GM12801 (cell line): ENCODE measurements at regions not wholly inside any gene's neighbourhood (a gene's known extent, or its start where the extent isn't known, plus 50 kb on each side); places are given as distances from the start of the nearest gene placed in this dataset.

Source experiments
- TF ChIP-seq, protein P1 (sequence below): IDR thresholded peaks from one replicate; pipeline ENCODE4 v1.5.1; 2011; ENCODE audit warnings: control low read depth; ENCODE audit not compliant: insufficient read length; ENCODE audit errors: extremely low read depth

DNA sequence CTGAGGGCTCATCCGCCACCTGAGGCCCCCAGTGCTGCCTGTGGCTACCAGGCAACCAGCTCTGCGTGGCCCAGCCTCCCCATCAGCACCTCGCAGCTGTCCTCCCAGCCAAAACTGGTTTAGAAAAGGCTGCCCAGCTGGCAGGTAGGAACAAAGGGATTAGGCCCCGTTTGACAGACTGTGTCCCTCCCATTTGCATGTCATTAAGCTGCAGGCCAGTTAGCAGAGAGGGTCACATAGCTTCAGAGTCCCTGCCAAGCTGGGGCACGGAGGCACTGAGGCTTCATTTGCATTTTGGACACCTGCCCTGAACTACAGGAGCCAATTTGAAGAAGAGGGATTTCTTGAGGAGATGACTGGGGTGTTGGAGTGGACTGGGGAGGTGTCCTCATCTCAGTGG, 177.9 kb downstream of the TLE3 start:
- TF ChIP-seq, protein P1, sequence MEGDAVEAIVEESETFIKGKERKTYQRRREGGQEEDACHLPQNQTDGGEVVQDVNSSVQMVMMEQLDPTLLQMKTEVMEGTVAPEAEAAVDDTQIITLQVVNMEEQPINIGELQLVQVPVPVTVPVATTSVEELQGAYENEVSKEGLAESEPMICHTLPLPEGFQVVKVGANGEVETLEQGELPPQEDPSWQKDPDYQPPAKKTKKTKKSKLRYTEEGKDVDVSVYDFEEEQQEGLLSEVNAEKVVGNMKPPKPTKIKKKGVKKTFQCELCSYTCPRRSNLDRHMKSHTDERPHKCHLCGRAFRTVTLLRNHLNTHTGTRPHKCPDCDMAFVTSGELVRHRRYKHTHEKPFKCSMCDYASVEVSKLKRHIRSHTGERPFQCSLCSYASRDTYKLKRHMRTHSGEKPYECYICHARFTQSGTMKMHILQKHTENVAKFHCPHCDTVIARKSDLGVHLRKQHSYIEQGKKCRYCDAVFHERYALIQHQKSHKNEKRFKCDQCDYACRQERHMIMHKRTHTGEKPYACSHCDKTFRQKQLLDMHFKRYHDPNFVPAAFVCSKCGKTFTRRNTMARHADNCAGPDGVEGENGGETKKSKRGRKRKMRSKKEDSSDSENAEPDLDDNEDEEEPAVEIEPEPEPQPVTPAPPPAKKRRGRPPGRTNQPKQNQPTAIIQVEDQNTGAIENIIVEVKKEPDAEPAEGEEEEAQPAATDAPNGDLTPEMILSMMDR, result no peak

DNA sequence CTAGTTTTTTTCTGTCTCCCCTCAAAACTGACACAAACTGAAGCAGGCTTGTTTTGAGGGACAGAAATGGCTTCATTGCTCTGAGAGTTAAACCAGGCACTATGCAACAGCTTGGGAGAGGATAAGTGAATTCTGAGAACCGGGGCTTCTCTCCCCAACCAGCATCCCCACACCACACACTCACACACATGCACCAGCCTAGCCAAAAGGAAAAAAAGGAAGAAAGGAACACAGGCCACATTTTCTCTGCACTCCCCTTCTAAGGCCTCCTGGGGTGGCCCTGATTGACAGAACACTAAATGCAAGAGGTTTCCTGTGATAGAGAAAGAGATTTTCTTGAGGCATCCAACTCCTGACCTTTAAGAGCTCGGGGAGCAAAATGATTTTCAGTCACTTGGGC, 177.5 kb downstream of the TLE3 start:
- TF ChIP-seq, protein P1, result no peak

DNA sequence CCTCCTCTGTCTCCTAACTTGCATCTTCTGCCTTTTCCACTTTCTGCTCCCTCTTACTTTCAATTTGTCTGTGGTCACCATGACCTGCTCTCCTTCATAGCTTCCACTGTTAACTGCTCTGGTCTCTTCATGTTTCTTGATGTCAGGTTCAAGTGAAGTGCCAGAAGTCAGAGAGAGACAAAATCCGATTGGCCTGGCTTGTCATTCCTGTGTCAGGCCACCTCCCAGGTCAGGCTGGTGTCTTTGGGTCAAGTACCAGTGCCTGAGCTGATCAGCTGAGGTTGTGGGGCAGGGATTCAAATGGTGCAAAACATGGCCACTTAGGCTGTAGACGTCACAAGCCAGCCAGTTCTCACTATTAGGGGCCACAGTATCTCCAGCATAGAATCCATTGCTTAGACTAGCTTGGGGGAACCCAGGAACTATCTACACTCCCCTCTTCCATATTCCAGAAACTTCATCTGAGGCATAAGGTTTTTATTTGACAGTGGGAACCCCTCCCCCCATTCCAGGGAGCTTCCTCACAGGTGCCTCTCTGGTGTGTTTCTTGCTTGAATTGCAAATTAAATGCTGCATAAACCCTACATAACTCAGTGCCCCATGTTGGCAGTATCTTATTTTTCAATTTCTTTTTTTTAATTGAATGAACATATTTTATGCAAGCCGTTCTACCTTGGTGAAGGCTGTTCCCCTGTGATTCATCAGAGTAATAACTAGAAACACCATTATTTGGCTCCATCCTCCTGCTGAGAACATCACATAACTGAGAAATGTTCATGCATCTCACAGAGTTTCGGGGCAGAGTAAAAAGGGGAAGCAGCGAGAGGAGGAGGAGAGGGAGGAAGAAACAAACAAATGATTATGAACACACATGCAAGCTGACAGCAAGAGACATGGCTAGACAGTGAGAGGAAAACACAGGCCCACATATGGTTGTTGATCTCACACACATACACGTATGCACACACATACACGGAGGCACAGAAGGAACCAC, 175.8 kb downstream of the TLE3 start:
- TF ChIP-seq, protein P1, result no peak

DNA sequence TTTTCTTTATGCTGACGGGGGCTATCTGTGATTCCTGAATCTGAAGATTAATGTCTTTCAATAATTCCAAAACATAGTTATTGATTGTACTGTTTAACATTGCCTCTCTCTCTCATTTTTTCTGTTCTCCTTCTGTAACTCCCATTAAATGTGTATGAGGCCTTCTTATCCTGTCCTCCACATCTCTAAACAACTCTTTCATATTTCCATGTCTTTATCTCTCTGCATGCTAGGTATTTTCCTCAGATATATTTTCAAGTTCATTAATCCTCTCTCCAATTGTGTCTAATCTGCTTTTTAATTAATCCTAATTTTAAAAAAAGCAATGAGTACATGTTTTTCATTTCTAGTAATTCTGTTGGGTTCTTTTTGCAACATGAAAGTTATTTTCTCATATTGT, 173.2 kb downstream of the TLE3 start:
- TF ChIP-seq, protein P1, result no peak

DNA sequence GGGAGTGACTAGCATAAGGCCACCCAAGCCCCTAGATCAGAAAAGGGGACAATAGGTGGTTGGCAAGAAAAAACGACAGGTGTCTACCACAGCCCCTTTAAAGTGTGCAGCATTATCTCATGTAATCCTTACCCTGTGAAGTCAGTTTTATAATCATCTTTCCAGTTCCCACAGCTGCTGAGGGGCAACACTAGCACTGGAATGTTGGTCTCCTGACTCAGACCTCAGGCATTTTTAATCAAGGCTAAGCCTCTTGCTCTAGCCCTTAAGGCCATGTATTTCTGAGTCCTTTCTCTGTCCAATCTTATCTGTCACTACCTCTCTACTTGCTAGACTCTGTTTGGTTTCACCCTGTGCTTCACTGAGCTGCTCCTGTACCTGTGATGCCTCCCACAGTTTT, 171.7 kb downstream of the TLE3 start:
- TF ChIP-seq, protein P1, result no peak

DNA sequence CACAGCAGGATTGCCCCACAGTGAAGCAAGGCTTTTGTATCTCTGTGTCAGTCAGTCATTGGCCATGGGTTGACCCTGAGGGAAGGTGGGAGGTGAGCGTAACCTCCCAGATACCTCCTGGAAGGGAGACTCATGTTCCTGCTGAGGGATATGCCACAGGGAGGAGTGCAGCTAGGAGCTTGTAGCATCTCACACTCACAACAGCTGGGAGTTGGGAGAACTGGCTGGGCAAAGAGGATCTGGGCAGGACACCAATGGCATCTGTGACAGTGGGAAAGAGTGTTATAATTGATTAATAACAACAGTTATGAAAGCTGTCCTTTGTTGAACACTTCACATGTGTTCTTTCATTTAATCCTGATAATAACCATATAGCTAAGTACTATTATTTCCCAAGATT, 171.0 kb downstream of the TLE3 start:
- TF ChIP-seq, protein P1, result no peak

DNA sequence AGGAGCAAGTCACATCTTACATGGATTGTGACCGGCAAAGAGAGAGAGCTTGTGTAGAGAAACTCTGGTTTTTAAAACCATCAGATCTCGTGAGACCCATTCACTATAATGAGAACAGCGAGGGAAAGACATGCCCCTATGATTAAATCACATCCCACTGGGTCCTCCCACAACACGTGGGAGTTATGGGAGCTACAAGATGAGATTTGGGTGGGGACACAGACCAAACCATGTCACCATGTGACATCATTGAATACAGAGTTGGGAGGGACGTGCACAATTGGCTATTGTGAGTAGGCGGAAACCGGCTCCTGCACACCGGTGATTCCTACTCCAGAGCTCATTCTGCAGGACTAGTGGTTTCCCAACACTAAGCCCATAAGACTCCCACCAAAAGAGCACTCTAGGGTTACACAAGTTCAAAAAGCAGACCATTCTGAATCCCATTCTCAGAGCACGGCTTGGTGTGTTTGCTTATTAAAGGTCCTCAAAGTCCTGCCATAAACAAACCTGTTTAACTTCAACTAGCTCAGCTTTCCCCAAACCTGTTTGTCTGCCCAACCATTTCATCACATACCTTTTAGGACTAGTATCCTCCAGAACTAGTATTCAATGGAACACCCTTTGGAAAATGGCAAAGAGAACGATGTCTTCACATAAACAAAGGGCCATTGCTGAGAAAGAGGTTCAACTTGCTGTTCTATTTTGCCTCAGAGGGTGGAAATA, 167.6 kb downstream of the TLE3 start:
- TF ChIP-seq, protein P1, result no peak
